ENCODE measurements at regions not wholly inside any gene's neighbourhood (a gene's known extent, or its start where the extent isn't known, plus 50 kb on each side); places are given as distances from the start of the nearest gene placed in this dataset.

- Histone ChIP-seq H4K20me1 (ENCODE audit: insufficient read depth, low read length) (no peaks in the 10 kb centered on the region), H3K4me3 (ENCODE audit: low read depth in 1 of 2, low read length in 2 of 2) (no peak overlapping the region), H2AFZ (ENCODE audit: low read depth, low read length) (no peak overlapping the region), H3K27ac (ENCODE audit: low read length) (no peak overlapping the region), H3K4me1 (ENCODE audit: insufficient read depth, low read length) (no peaks in the 10 kb centered on the region), H3K27me3 (ENCODE audit: insufficient read depth, low read length, poor library complexity) (peaks cover 34% of the 10 kb centered on the region), H3K4me2 (ENCODE audit: insufficient read depth, low read length) (no peak overlapping the region), H3K9me3 (ENCODE audit: insufficient read depth, low read length, severe bottlenecking) (no peaks in the 10 kb centered on the region), H3K9ac (ENCODE audit: low read depth, low read length) (no peak overlapping the region), H3K36me3 (ENCODE audit: insufficient read depth, low read length) (no peaks in the 10 kb centered on the region), H3K79me2 (ENCODE audit: insufficient read depth, low read length) (no peaks in the 10 kb centered on the region)
- DNase-seq = no peak
- TF ChIP-seq CTCF (IDR thresholded peaks at IDR 0.05; ENCODE audit: borderline replicate concordance, extremely low read depth, low read length, poor library complexity, severe bottlenecking) (no peak), EZH2 (IDR thresholded peaks at IDR 0.05; ENCODE audit: borderline replicate concordance, low read depth, low read length, severe bottlenecking) (no peak)
- ATAC-seq (ENCODE audit: insufficient read depth, low read depth) = no peak
These were observed 95.7 kb upstream of the UBL3 start for GRCh38 chr13:29946093-29946492.

GRCh38 chr13:29943686-29944085 is 93.3 kb upstream of the UBL3 start:
- H3K27ac ChIP-seq (ENCODE audit: low read length) = no peak overlapping the region
- no peak overlapping the region for H2AFZ ChIP-seq (ENCODE audit: low read depth, low read length)
- no peaks in the 10 kb centered on the region for H3K9me3 ChIP-seq (ENCODE audit: insufficient read depth, low read length, severe bottlenecking)
- TF ChIP-seq CTCF (IDR thresholded peaks at IDR 0.05; ENCODE audit: borderline replicate concordance, extremely low read depth, low read length, poor library complexity, severe bottlenecking) (no peak), EZH2 (IDR thresholded peaks at IDR 0.05; ENCODE audit: borderline replicate concordance, low read depth, low read length, severe bottlenecking) (no peak)
- no peak for DNase-seq
- no peaks in the 10 kb centered on the region for H3K36me3 ChIP-seq (ENCODE audit: insufficient read depth, low read length)
- H3K79me2 ChIP-seq (ENCODE audit: insufficient read depth, low read length) = no peaks in the 10 kb centered on the region
- peaks cover 31% of the 10 kb centered on the region for H3K27me3 ChIP-seq (ENCODE audit: insufficient read depth, low read length, poor library complexity)
- H3K9ac ChIP-seq (ENCODE audit: low read depth, low read length) = no peak overlapping the region
- no peaks in the 10 kb centered on the region for H4K20me1 ChIP-seq (ENCODE audit: insufficient read depth, low read length)
- ATAC-seq (ENCODE audit: insufficient read depth, low read depth) = no peak
- no peak overlapping the region for H3K4me3 ChIP-seq (ENCODE audit: low read depth in 1 of 2, low read length in 2 of 2)
- no peaks in the 10 kb centered on the region for H3K4me1 ChIP-seq (ENCODE audit: insufficient read depth, low read length)
- no peak overlapping the region for H3K4me2 ChIP-seq (ENCODE audit: insufficient read depth, low read length)

GRCh38 chr13:29943273-29943672 is 92.9 kb upstream of the UBL3 start:
- TF ChIP-seq EZH2 (IDR thresholded peaks at IDR 0.05; ENCODE audit: borderline replicate concordance, low read depth, low read length, severe bottlenecking) (no peak), CTCF (IDR thresholded peaks at IDR 0.05; ENCODE audit: borderline replicate concordance, extremely low read depth, low read length, poor library complexity, severe bottlenecking) (no peak)
- no peak overlapping the region for H3K4me3 ChIP-seq (ENCODE audit: low read depth in 1 of 2, low read length in 2 of 2)
- no peak overlapping the region for H2AFZ ChIP-seq (ENCODE audit: low read depth, low read length)
- peaks cover 28% of the 10 kb centered on the region for H3K27me3 ChIP-seq (ENCODE audit: insufficient read depth, low read length, poor library complexity)
- no peaks in the 10 kb centered on the region for H4K20me1 ChIP-seq (ENCODE audit: insufficient read depth, low read length)
- DNase-seq (no peak), ATAC-seq (ENCODE audit: insufficient read depth, low read depth) (no peak)
- no peak overlapping the region for H3K9ac ChIP-seq (ENCODE audit: low read depth, low read length)
- H3K79me2 ChIP-seq (ENCODE audit: insufficient read depth, low read length) = no peaks in the 10 kb centered on the region
- H3K27ac ChIP-seq (ENCODE audit: low read length) = no peak overlapping the region
- no peaks in the 10 kb centered on the region for H3K36me3 ChIP-seq (ENCODE audit: insufficient read depth, low read length)
- no peaks in the 10 kb centered on the region for H3K9me3 ChIP-seq (ENCODE audit: insufficient read depth, low read length, severe bottlenecking)
- H3K4me1 ChIP-seq (ENCODE audit: insufficient read depth, low read length) = no peaks in the 10 kb centered on the region
- no peak overlapping the region for H3K4me2 ChIP-seq (ENCODE audit: insufficient read depth, low read length)

GRCh38 chr13:29940715-29941114 is 90.3 kb upstream of the UBL3 start:
- no peaks in the 10 kb centered on the region for H3K9me3 ChIP-seq (ENCODE audit: insufficient read depth, low read length, severe bottlenecking)
- no peaks in the 10 kb centered on the region for H3K4me1 ChIP-seq (ENCODE audit: insufficient read depth, low read length)
- no peak for ATAC-seq (ENCODE audit: insufficient read depth, low read depth)

More at GRCh38 chr13:29940715-29941114, 90.3 kb upstream of the UBL3 start:
- Histone ChIP-seq H4K20me1 (ENCODE audit: insufficient read depth, low read length) (no peaks in the 10 kb centered on the region), H3K9ac (ENCODE audit: low read depth, low read length) (no peak overlapping the region), H3K4me3 (ENCODE audit: low read depth in 1 of 2, low read length in 2 of 2) (no peak overlapping the region), H3K36me3 (ENCODE audit: insufficient read depth, low read length) (no peaks in the 10 kb centered on the region), H3K27me3 (ENCODE audit: insufficient read depth, low read length, poor library complexity) (peaks cover 25% of the 10 kb centered on the region), H2AFZ (ENCODE audit: low read depth, low read length) (no peak overlapping the region), H3K79me2 (ENCODE audit: insufficient read depth, low read length) (no peaks in the 10 kb centered on the region), H3K27ac (ENCODE audit: low read length) (no peak overlapping the region), H3K4me2 (ENCODE audit: insufficient read depth, low read length) (no peak overlapping the region)
- no peak for DNase-seq
- no peak for TF ChIP-seq CTCF (IDR thresholded peaks at IDR 0.05; ENCODE audit: borderline replicate concordance, extremely low read depth, low read length, poor library complexity, severe bottlenecking)
- TF ChIP-seq EZH2 (IDR thresholded peaks at IDR 0.05; ENCODE audit: borderline replicate concordance, low read depth, low read length, severe bottlenecking) = no peak
